B cell (primary cell): ENCODE measurements at regions not wholly inside any gene's neighbourhood (a gene's known extent, or its start where the extent isn't known, plus 50 kb on each side); places are given as distances from the start of the nearest gene placed in this dataset.
"Not testable (repeated sequence)": the region's sequence is repeated elsewhere in the genome, so short reads cannot be mapped to it uniquely, and the experiment has no call there.

Experiments used
- ATAC-seq: fragments of 200-7000 bp; cut with Tn5 transposase; one replicate; pipeline ENCODE4 v1.10.0; 2021; ENCODE audit warnings: low read depth, mild to moderate bottlenecking, moderate number of reproducible peaks, moderate library complexity
- CTCF ChIA-PET: fragments of 350-600 bp; sonication (Branson Sonifier 250); formaldehyde crosslinking; loops from one replicate; lab custom pipeline; 2021; ENCODE audit warnings: antibody characterized with exemption, inconsistent platforms; lab: Charles Lee
- POLR2A ChIA-PET: fragments of 350-600 bp; sonication (Branson Sonifier 250); formaldehyde crosslinking; loops from one replicate; lab custom pipeline; 2021; ENCODE audit warnings: antibody characterized with exemption; lab: Charles Lee
- DNase-seq: peaks from one replicate; pipeline ENCODE4 v3.0.0; 2013
- H2AFZ ChIP-seq: 2 replicates; pipeline ENCODE4 v1.6.1; 2012; ENCODE audit warnings: mild to moderate bottlenecking, low read depth, low read length; ENCODE audit not compliant: insufficient read depth, poor library complexity, severe bottlenecking
- H3K27ac ChIP-seq, 2 donors: 1 replicate in 1 of 2; 2 replicates in 1 of 2; pipeline ENCODE4 v1.5.1; 2012 to 2013; ENCODE audit warnings: low read length in 2 of 2, mild to moderate bottlenecking in 2 of 2, moderate library complexity in 1 of 2
- H3K27me3 ChIP-seq, 4 experiments: fragments of 200-600 bp in 1 of 4; sonication (generic) in 1 of 4; replicated peaks in 1 of 4; 1 replicate in 2 of 4; 2 replicates in 2 of 4; pipeline versions ENCODE4 v1.6.1 to v1.7.0; 2013 to 2016; ENCODE audit warnings: low read length in 3 of 4, mild to moderate bottlenecking in 2 of 4, mixed read lengths in 1 of 4, moderate library complexity in 1 of 4; ENCODE audit not compliant: insufficient read depth in 4 of 4, control insufficient read depth in 3 of 4; ENCODE audit errors: control extremely low read depth in 1 of 4
- H3K36me3 ChIP-seq, 2 experiments: replicated peaks in 1 of 2; 1 replicate in 1 of 2; 2 replicates in 1 of 2; pipeline versions ENCODE4 v1.6.1 to v1.7.1; 2013; ENCODE audit warnings: low read length in 1 of 2; ENCODE audit not compliant: insufficient read depth in 2 of 2, control insufficient read depth in 1 of 2; ENCODE audit errors: control extremely low read depth in 1 of 2, extremely low read depth in 1 of 2
- H3K4me1 ChIP-seq, 2 donors: fragments of 200-600 bp in 1 of 2; sonication (generic) in 1 of 2; 1 replicate in 1 of 2; 2 replicates in 1 of 2; pipeline versions ENCODE4 v1.5.1 to v1.6.1; 2013 to 2017; ENCODE audit warnings: low read length in 2 of 2; ENCODE audit not compliant: control insufficient read depth in 2 of 2, insufficient read depth in 2 of 2
- H3K4me2 ChIP-seq: replicated peaks from 2 replicates; pipeline ENCODE3; 2012; ENCODE audit warnings: mild to moderate bottlenecking, low read depth, low read length; ENCODE audit not compliant: poor library complexity, severe bottlenecking
- H3K4me3 ChIP-seq, 5 experiments: fragments of 200-600 bp in 1 of 5; sonication (generic) in 1 of 5; 1 replicate in 3 of 5; 2 replicates in 2 of 5; pipeline versions ENCODE4 v1.5.1 to v1.7.0; 2011 to 2016; ENCODE audit warnings: low read length in 4 of 5, mild to moderate bottlenecking in 4 of 5, low read depth in 2 of 5, control low read depth in 1 of 5, moderate library complexity in 1 of 5; ENCODE audit not compliant: insufficient read depth in 1 of 5; ENCODE audit errors: control extremely low read depth in 1 of 5, extremely low read depth in 1 of 5
- H3K79me2 ChIP-seq: fragments of 200-600 bp; sonication (generic); one replicate; pipeline ENCODE4 v1.6.0; 2016; ENCODE audit warnings: low read length; ENCODE audit not compliant: control insufficient read depth, insufficient read depth
- H3K9ac ChIP-seq: fragments of 200-600 bp; sonication (generic); 2 replicates; pipeline ENCODE4 v1.6.1; 2017; ENCODE audit warnings: mild to moderate bottlenecking, low read length, moderate library complexity
- H3K9me3 ChIP-seq, 3 donors: one replicate each; pipeline versions ENCODE4 v1.6.1 to v1.7.1; 2013; ENCODE audit warnings: low read length in 2 of 3; ENCODE audit not compliant: control insufficient read depth in 2 of 3, insufficient read depth in 1 of 3; ENCODE audit errors: control extremely low read depth in 1 of 3
- H4K20me1 ChIP-seq: 2 replicates; pipeline ENCODE4 v1.6.0; 2012; ENCODE audit warnings: mild to moderate bottlenecking, low read length; ENCODE audit not compliant: insufficient read depth, control insufficient read depth, poor library complexity, severe bottlenecking
- H3K27ac Mint-ChIP-seq: one replicate; pipeline ENCODE4 v1.8.0; 2021; ENCODE audit warnings: mixed read lengths
- H3K27me3 Mint-ChIP-seq: one replicate; pipeline ENCODE4 v1.8.0; 2021; ENCODE audit warnings: mixed read lengths
- H3K4me1 Mint-ChIP-seq: one replicate; pipeline ENCODE4 v1.8.0; 2021; ENCODE audit warnings: mixed read lengths
- H3K4me3 Mint-ChIP-seq: one replicate; pipeline ENCODE4 v1.8.0; 2021; ENCODE audit warnings: mixed read lengths
- H3K9me3 Mint-ChIP-seq: one replicate; pipeline ENCODE4 v1.8.0; 2022; ENCODE audit warnings: mixed read lengths; ENCODE audit not compliant: insufficient read depth
- WGBS: methylation state at CpG from one replicate; pipeline ENCODE4 v1.1.5; 2013; ENCODE audit warnings: missing lambda C conversion rate; ENCODE audit not compliant: insufficient coverage; 5-methylcytosine and 5-hydroxymethylcytosine counted together
- intact Hi-C: fragments of 100-400 bp; cut with micrococcal nuclease; formaldehyde crosslinking; loops from one replicate; pipeline ENCODE4 v1.10.0; 2022

- intact Hi-C loops, H3K36me3 ChIP-seq, H3K79me2 ChIP-seq, POLR2A ChIA-PET, H3K9me3 ChIP-seq, H3K27ac Mint-ChIP-seq, ATAC-seq, H3K4me1 Mint-ChIP-seq, H3K9me3 Mint-ChIP-seq, DNase-seq, H3K27me3 ChIP-seq, H4K20me1 ChIP-seq, H3K4me3 Mint-ChIP-seq, H2AFZ ChIP-seq, H3K4me3 ChIP-seq, CTCF ChIA-PET, H3K27me3 Mint-ChIP-seq, H3K9ac ChIP-seq, H3K27ac ChIP-seq, H3K4me1 ChIP-seq, H3K4me2 ChIP-seq: not testable (repeated sequence)
- 77% methylated on average over 5 of the region's 8 CpGs for WGBS
These were observed 555.8 kb upstream of the ZNF337 start for GRCh38 chr20:26252311-26252975.

- H3K27ac Mint-ChIP-seq, H3K4me3 ChIP-seq, H3K27me3 Mint-ChIP-seq, H3K9me3 Mint-ChIP-seq, H3K4me1 ChIP-seq, intact Hi-C loops, H3K9me3 ChIP-seq, H3K4me1 Mint-ChIP-seq, H3K27me3 ChIP-seq, POLR2A ChIA-PET, H3K27ac ChIP-seq, H3K9ac ChIP-seq, CTCF ChIA-PET, H3K36me3 ChIP-seq, H3K79me2 ChIP-seq, H3K4me2 ChIP-seq, H2AFZ ChIP-seq, ATAC-seq, H4K20me1 ChIP-seq, DNase-seq, H3K4me3 Mint-ChIP-seq: not testable (repeated sequence)
- WGBS, result 92% methylated on average over 20 of the region's 29 CpGs
These were observed 554.7 kb upstream of the ZNF337 start for GRCh38 chr20:26251376-26251775.

GRCh38 chr20:26250249-26251114 is 553.8 kb upstream of the ZNF337 start:
- H3K9me3 Mint-ChIP-seq, H3K4me3 Mint-ChIP-seq, H3K27me3 ChIP-seq, CTCF ChIA-PET, DNase-seq, H3K27me3 Mint-ChIP-seq, H3K9ac ChIP-seq, H3K27ac ChIP-seq, H3K79me2 ChIP-seq, H2AFZ ChIP-seq, H3K27ac Mint-ChIP-seq, H3K9me3 ChIP-seq, H3K4me1 ChIP-seq, H3K4me1 Mint-ChIP-seq, ATAC-seq, H3K4me3 ChIP-seq, H3K36me3 ChIP-seq, H3K4me2 ChIP-seq, POLR2A ChIA-PET, intact Hi-C loops, H4K20me1 ChIP-seq: not testable (repeated sequence)
- 91% methylated on average over 20 of the region's 26 CpGs for WGBS
